NT2/D1 (cell line): ENCODE measurements at regions not wholly inside any gene's neighbourhood (a gene's known extent, or its start where the extent isn't known, plus 50 kb on each side); places are given as distances from the start of the nearest gene placed in this dataset.
A peak's percentile ranks its signal among the peaks of the same experiment; 100 is the strongest.

Source experiments
- DNase-seq: peaks from one replicate; pipeline ENCODE4 v3.0.0-alpha.2; 2011; ENCODE audit warnings: low read depth, low spot score
- H3K27me3 ChIP-seq: 2 replicates; pipeline ENCODE4 v1.6.0; 2011; ENCODE audit warnings: mild to moderate bottlenecking; ENCODE audit not compliant: insufficient read length, insufficient read depth
- H3K36me3 ChIP-seq: 2 replicates; pipeline ENCODE4 v1.6.1; 2011; ENCODE audit warnings: mild to moderate bottlenecking, low read length, mixed read lengths; ENCODE audit not compliant: insufficient read depth, insufficient read length
- H3K4me1 ChIP-seq: 2 replicates; pipeline ENCODE4 v1.5.1; 2011; ENCODE audit not compliant: insufficient read depth, insufficient read length
- H3K4me3 ChIP-seq: 2 replicates; pipeline ENCODE4 v1.5.1; 2011; ENCODE audit warnings: low read depth; ENCODE audit not compliant: insufficient read length
- H3K9ac ChIP-seq: 2 replicates; pipeline ENCODE4 v1.6.0; 2011; ENCODE audit warnings: low read depth; ENCODE audit not compliant: insufficient read length
- H3K9me3 ChIP-seq: 2 replicates; pipeline ENCODE4 v1.5.1; 2011; ENCODE audit warnings: mild to moderate bottlenecking, low read length; ENCODE audit not compliant: insufficient read depth
- SUZ12 ChIP-seq: IDR thresholded peaks from 2 replicates; pipeline ENCODE4 v1.6.1; 2011; ENCODE audit not compliant: insufficient read length, insufficient read depth; ENCODE audit errors: extremely low read depth
- YY1 ChIP-seq: IDR thresholded peaks from 2 replicates; pipeline ENCODE4 v1.6.1; 2011; ENCODE audit not compliant: insufficient read length, insufficient read depth
- ZNF274 ChIP-seq: IDR thresholded peaks from 2 replicates; pipeline ENCODE4 v1.6.1; 2011; ENCODE audit warnings: mild to moderate bottlenecking, low read depth, low read length

- Histone ChIP-seq H3K9me3 (no peaks in the 10 kb centered on the region), H3K4me3 (no peak overlapping the region), H3K27me3 (no peaks in the 10 kb centered on the region), H3K36me3 (no peaks in the 10 kb centered on the region), H3K4me1 (no peaks in the 10 kb centered on the region), H3K9ac (no peak overlapping the region)
- peak; percentile 40 for DNase-seq
- TF ChIP-seq ZNF274: no peak
- TF ChIP-seq SUZ12: no peak
- no peak for TF ChIP-seq YY1
These were observed 359.9 kb upstream of the HNRNPA3 start for GRCh38 chr2:176852667-176853066.

- no peaks in the 10 kb centered on the region for H3K27me3 ChIP-seq
- no peak for DNase-seq
- no peak overlapping the region for H3K4me3 ChIP-seq
- no peaks in the 10 kb centered on the region for H3K9me3 ChIP-seq
- H3K36me3 ChIP-seq: no peaks in the 10 kb centered on the region
- no peak for TF ChIP-seq YY1
- TF ChIP-seq SUZ12: no peak
- no peak for TF ChIP-seq ZNF274
- no peak overlapping the region for H3K9ac ChIP-seq
- no peaks in the 10 kb centered on the region for H3K4me1 ChIP-seq
These were observed 358.5 kb upstream of the HNRNPA3 start for GRCh38 chr2:176854062-176854461.

GRCh38 chr2:176854878-176855277, 357.7 kb upstream of the HNRNPA3 start:
- H3K4me3 ChIP-seq: no peak overlapping the region
- no peaks in the 10 kb centered on the region for H3K9me3 ChIP-seq
- DNase-seq: no peak
- H3K4me1 ChIP-seq: no peaks in the 10 kb centered on the region
- no peak overlapping the region for H3K9ac ChIP-seq
- no peaks in the 10 kb centered on the region for H3K36me3 ChIP-seq
- TF ChIP-seq YY1 (no peak), ZNF274 (no peak), SUZ12 (no peak)
- no peaks in the 10 kb centered on the region for H3K27me3 ChIP-seq

- Histone ChIP-seq H3K27me3 (no peaks in the 10 kb centered on the region), H3K9me3 (no peaks in the 10 kb centered on the region), H3K4me3 (no peak overlapping the region), H3K36me3 (no peaks in the 10 kb centered on the region), H3K9ac (no peak overlapping the region), H3K4me1 (no peaks in the 10 kb centered on the region)
- TF ChIP-seq YY1 (no peak), ZNF274 (no peak), SUZ12 (no peak)
- no peak for DNase-seq
These were observed 355.9 kb upstream of the HNRNPA3 start for GRCh38 chr2:176856683-176857082.

- H3K4me1 ChIP-seq: no peaks in the 10 kb centered on the region
- no peak overlapping the region for H3K4me3 ChIP-seq
- DNase-seq: no peak
- TF ChIP-seq YY1 (no peak), SUZ12 (no peak), ZNF274 (no peak)
- H3K9ac ChIP-seq: no peak overlapping the region
- H3K36me3 ChIP-seq: no peaks in the 10 kb centered on the region
- no peaks in the 10 kb centered on the region for H3K27me3 ChIP-seq
- H3K9me3 ChIP-seq: peaks cover 22% of the 10 kb centered on the region
These were observed 347.3 kb upstream of the HNRNPA3 start for GRCh38 chr2:176865336-176865735.

GRCh38 chr2:176872406-176872805, 340.2 kb upstream of the HNRNPA3 start:
- no peak overlapping the region for H3K4me3 ChIP-seq
- H3K9ac ChIP-seq: no peak overlapping the region
- peak; percentile 83 for DNase-seq
- H3K36me3 ChIP-seq: no peaks in the 10 kb centered on the region
- peaks cover 48% of the 10 kb centered on the region for H3K9me3 ChIP-seq
- TF ChIP-seq ZNF274: no peak
- no peak for TF ChIP-seq YY1
- no peak for TF ChIP-seq SUZ12
- H3K4me1 ChIP-seq: no peaks in the 10 kb centered on the region
- H3K27me3 ChIP-seq: no peaks in the 10 kb centered on the region

- TF ChIP-seq YY1: no peak
- no peak for TF ChIP-seq ZNF274
- TF ChIP-seq SUZ12: no peak
- peaks cover 44% of the 10 kb centered on the region for H3K9me3 ChIP-seq
- H3K36me3 ChIP-seq: no peaks in the 10 kb centered on the region
- no peaks in the 10 kb centered on the region for H3K27me3 ChIP-seq
- H3K4me3 ChIP-seq: no peak overlapping the region
- H3K4me1 ChIP-seq: no peaks in the 10 kb centered on the region
- no peak overlapping the region for H3K9ac ChIP-seq
- DNase-seq: peak; percentile 13
These were observed 339.2 kb upstream of the HNRNPA3 start for GRCh38 chr2:176873403-176873802.
